ENCODE measurements at regions not wholly inside any gene's neighbourhood (a gene's known extent, or its start where the extent isn't known, plus 50 kb on each side); places are given as distances from the start of the nearest gene placed in this dataset.

GRCh38 chr10:91156196-91156595 lies 64.3 kb upstream of the PCGF5 start:
- TF ChIP-seq, protein P1, sequence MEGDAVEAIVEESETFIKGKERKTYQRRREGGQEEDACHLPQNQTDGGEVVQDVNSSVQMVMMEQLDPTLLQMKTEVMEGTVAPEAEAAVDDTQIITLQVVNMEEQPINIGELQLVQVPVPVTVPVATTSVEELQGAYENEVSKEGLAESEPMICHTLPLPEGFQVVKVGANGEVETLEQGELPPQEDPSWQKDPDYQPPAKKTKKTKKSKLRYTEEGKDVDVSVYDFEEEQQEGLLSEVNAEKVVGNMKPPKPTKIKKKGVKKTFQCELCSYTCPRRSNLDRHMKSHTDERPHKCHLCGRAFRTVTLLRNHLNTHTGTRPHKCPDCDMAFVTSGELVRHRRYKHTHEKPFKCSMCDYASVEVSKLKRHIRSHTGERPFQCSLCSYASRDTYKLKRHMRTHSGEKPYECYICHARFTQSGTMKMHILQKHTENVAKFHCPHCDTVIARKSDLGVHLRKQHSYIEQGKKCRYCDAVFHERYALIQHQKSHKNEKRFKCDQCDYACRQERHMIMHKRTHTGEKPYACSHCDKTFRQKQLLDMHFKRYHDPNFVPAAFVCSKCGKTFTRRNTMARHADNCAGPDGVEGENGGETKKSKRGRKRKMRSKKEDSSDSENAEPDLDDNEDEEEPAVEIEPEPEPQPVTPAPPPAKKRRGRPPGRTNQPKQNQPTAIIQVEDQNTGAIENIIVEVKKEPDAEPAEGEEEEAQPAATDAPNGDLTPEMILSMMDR (IDR thresholded peaks at IDR 0.05), result no peak
- TF ChIP-seq ZFX (IDR thresholded peaks at IDR 0.05; ENCODE audit: borderline replicate concordance), result no peak
